Upper lobe of left lung (tissue), 4 donors: ENCODE measurements at regions not wholly inside any gene's neighbourhood (a gene's known extent, or its start where the extent isn't known, plus 50 kb on each side); places are given as distances from the start of the nearest gene placed in this dataset.

ENCODE experiments used
- POLR2A ChIP-seq, 4 donors: fragments of 450-650 bp; IDR thresholded peaks; one replicate each; pipeline ENCODE4 v1.5.1; 2016 to 2017; ENCODE audit warnings: antibody characterized with exemption in 4 of 4, mild to moderate bottlenecking in 2 of 4
- POLR2AphosphoS5 ChIP-seq, 2 donors: sonication (generic); formaldehyde crosslinking; IDR thresholded peaks; one replicate each; pipeline ENCODE4 v1.5.1; 2017; ENCODE audit warnings: antibody characterized with exemption in 2 of 2
- TF ChIP-seq, protein P1 (sequence below), 6 experiments: fragments of 450-650 bp in 4 of 6; fragments of 200-600 bp in 2 of 6; sonication (generic) in 2 of 6; IDR thresholded peaks; one replicate each; pipeline ENCODE4 v1.5.1; 2016 to 2019; ENCODE audit warnings: antibody characterized with exemption in 6 of 6

DNA sequence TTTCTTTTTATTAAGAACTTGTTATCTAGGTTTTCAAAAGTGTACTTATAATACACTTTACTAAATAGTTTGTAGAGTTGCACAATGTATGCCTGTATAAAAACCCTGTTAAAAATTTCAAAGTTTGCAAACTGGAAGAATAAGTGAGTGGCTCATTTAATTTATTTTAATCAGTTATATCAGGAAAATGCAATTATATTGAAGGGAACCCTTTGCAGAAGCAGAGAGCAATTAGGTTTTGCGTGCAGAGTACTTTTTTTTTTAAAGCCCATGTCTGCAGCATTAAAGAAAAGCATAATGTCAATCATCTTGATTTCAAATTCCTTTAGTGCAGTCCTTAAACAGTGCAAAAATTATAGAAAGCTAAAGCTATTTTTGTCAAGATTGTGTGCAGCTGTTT, 271.3 kb upstream of the LDB2 start:
- TF ChIP-seq, protein P1, sequence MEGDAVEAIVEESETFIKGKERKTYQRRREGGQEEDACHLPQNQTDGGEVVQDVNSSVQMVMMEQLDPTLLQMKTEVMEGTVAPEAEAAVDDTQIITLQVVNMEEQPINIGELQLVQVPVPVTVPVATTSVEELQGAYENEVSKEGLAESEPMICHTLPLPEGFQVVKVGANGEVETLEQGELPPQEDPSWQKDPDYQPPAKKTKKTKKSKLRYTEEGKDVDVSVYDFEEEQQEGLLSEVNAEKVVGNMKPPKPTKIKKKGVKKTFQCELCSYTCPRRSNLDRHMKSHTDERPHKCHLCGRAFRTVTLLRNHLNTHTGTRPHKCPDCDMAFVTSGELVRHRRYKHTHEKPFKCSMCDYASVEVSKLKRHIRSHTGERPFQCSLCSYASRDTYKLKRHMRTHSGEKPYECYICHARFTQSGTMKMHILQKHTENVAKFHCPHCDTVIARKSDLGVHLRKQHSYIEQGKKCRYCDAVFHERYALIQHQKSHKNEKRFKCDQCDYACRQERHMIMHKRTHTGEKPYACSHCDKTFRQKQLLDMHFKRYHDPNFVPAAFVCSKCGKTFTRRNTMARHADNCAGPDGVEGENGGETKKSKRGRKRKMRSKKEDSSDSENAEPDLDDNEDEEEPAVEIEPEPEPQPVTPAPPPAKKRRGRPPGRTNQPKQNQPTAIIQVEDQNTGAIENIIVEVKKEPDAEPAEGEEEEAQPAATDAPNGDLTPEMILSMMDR (IDR thresholded peaks at IDR 0.05) = no peak
- TF ChIP-seq POLR2AphosphoS5 (IDR thresholded peaks at IDR 0.05) (no peak), POLR2A (IDR thresholded peaks at IDR 0.05) (no peak)
